ENCODE measurements at regions not wholly inside any gene's neighbourhood (a gene's known extent, or its start where the extent isn't known, plus 50 kb on each side); places are given as distances from the start of the nearest gene placed in this dataset.

DNA sequence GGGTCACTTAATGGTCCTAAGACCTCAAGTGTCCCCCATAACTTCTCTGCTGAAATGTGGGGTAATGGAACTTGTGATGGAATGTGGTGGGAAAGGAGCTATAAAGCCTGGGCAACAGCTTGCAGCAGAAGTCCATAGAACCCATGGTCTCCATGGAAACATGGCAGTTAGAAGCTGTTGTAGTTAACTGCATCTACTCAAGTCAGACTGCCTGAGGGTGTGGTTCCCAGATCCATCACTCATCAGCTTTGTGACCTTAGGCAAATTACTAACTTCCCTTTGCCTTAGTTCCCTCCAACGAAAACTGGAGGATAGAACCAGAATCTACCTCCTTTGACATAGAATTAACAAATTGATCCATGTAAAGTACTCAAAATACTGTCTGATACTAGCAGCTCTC is 113.0 kb downstream of the SPATA18 start:
- peaks cover 12% of the 10 kb centered on the region; the same call in 1 of the 2 replicates for H3K27me3 ChIP-seq (ENCODE audit: insufficient read depth, low read length)
- ATAC-seq (no peak), DNase-seq (ENCODE audit: low read depth, low spot score) (no peak)
- ChIA-PET CTCF (no interaction called here), POLR2A (no interaction called here), RAD21 (ENCODE audit: low non-redundant PET in 1 of 2, low total read pairs in 2 of 2, uncharacterized antibody in 2 of 2, unreplicated experiment in 2 of 2) (no interaction called here)
- H3K4me1 ChIP-seq (ENCODE audit: control insufficient read depth in 1 of 2, insufficient read depth in 2 of 2, low read length in 2 of 2), result no peaks in the 10 kb centered on the region
- no peaks in the 10 kb centered on the region for H3K9me3 ChIP-seq (ENCODE audit: control insufficient read depth in 1 of 2, insufficient read depth in 1 of 2, low read depth in 1 of 2, low read length in 2 of 2)
- no peaks in the 10 kb centered on the region for H3K79me2 ChIP-seq (ENCODE audit: insufficient read depth, low read length)
- BruUV-seq (replicated peaks), result no TSS peak
- intact Hi-C loops (cut with micrococcal nuclease), result no loop called here
- H3K4me2 ChIP-seq (ENCODE audit: low read length), result no peak overlapping the region
- H4K20me1 ChIP-seq (ENCODE audit: insufficient read depth), result no peaks in the 10 kb centered on the region
- TF ChIP-seq YY1 (IDR thresholded peaks at IDR 0.05; ENCODE audit: extremely low read depth, insufficient replicate concordance, low read depth, low read length) (no peak), ELF1 (IDR thresholded peaks at IDR 0.05; ENCODE audit: borderline replicate concordance, low read depth) (no peak), JUND (IDR thresholded peaks at IDR 0.05) (no peak), SRF (IDR thresholded peaks at IDR 0.05; ENCODE audit: low read depth) (no peak), ZNF274 (IDR thresholded peaks at IDR 0.05; ENCODE audit: low read depth, low read length) (no peak), RAD21 (IDR thresholded peaks at IDR 0.05; ENCODE audit: low read depth) (no peak), EGR1 (IDR thresholded peaks at IDR 0.05; ENCODE audit: low read depth) (no peak), ZFX (IDR thresholded peaks at IDR 0.05) (no peak), FOSL1 (IDR thresholded peaks at IDR 0.05; ENCODE audit: low read depth) (no peak), CBX3 (IDR thresholded peaks at IDR 0.05; ENCODE audit: low read depth) (no peak), EZH2phosphoT487 (IDR thresholded peaks at IDR 0.05; ENCODE audit: borderline replicate concordance) (no peak), POLR2AphosphoS5 (IDR thresholded peaks at IDR 0.05; ENCODE audit: low read depth, low read length) (no peak), SIN3A (IDR thresholded peaks at IDR 0.05; ENCODE audit: low read depth) (no peak), EZH2 (IDR thresholded peaks at IDR 0.05) (no peak), POLR2A (IDR thresholded peaks at IDR 0.05; ENCODE audit: borderline replicate concordance, extremely low read depth, insufficient read depth, insufficient read length) (no peak), CEBPB (IDR thresholded peaks at IDR 0.05; ENCODE audit: low read depth) (no peak)
- TF ChIP-seq, protein P1, sequence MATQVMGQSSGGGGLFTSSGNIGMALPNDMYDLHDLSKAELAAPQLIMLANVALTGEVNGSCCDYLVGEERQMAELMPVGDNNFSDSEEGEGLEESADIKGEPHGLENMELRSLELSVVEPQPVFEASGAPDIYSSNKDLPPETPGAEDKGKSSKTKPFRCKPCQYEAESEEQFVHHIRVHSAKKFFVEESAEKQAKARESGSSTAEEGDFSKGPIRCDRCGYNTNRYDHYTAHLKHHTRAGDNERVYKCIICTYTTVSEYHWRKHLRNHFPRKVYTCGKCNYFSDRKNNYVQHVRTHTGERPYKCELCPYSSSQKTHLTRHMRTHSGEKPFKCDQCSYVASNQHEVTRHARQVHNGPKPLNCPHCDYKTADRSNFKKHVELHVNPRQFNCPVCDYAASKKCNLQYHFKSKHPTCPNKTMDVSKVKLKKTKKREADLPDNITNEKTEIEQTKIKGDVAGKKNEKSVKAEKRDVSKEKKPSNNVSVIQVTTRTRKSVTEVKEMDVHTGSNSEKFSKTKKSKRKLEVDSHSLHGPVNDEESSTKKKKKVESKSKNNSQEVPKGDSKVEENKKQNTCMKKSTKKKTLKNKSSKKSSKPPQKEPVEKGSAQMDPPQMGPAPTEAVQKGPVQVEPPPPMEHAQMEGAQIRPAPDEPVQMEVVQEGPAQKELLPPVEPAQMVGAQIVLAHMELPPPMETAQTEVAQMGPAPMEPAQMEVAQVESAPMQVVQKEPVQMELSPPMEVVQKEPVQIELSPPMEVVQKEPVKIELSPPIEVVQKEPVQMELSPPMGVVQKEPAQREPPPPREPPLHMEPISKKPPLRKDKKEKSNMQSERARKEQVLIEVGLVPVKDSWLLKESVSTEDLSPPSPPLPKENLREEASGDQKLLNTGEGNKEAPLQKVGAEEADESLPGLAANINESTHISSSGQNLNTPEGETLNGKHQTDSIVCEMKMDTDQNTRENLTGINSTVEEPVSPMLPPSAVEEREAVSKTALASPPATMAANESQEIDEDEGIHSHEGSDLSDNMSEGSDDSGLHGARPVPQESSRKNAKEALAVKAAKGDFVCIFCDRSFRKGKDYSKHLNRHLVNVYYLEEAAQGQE (IDR thresholded peaks at IDR 0.05; ENCODE audit: low read depth), result no peak
- TF ChIP-seq, protein P2, sequence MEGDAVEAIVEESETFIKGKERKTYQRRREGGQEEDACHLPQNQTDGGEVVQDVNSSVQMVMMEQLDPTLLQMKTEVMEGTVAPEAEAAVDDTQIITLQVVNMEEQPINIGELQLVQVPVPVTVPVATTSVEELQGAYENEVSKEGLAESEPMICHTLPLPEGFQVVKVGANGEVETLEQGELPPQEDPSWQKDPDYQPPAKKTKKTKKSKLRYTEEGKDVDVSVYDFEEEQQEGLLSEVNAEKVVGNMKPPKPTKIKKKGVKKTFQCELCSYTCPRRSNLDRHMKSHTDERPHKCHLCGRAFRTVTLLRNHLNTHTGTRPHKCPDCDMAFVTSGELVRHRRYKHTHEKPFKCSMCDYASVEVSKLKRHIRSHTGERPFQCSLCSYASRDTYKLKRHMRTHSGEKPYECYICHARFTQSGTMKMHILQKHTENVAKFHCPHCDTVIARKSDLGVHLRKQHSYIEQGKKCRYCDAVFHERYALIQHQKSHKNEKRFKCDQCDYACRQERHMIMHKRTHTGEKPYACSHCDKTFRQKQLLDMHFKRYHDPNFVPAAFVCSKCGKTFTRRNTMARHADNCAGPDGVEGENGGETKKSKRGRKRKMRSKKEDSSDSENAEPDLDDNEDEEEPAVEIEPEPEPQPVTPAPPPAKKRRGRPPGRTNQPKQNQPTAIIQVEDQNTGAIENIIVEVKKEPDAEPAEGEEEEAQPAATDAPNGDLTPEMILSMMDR (IDR thresholded peaks at IDR 0.05 in 2 of 3, conservative IDR thresholded peaks at IDR 0.05 in 1 of 3; ENCODE audit: borderline replicate concordance in 1 of 3, insufficient read depth in 1 of 3, low read depth in 2 of 3, low read length in 2 of 3), result no peak
- TF ChIP-seq, protein P3, sequence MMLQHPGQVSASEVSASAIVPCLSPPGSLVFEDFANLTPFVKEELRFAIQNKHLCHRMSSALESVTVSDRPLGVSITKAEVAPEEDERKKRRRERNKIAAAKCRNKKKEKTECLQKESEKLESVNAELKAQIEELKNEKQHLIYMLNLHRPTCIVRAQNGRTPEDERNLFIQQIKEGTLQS (IDR thresholded peaks at IDR 0.05), result no peak
- no peak overlapping the region for H3K4me3 ChIP-seq (replicated peaks in 1 of 2; ENCODE audit: low read depth in 1 of 2, low read length in 2 of 2)
- no peak overlapping the region for H3K9ac ChIP-seq (ENCODE audit: low read length)
- H3K27ac ChIP-seq (ENCODE audit: low read depth, low read length), result no peak overlapping the region
- no peaks in the 10 kb centered on the region for H3K36me3 ChIP-seq (ENCODE audit: control insufficient read depth in 1 of 2, insufficient read depth in 2 of 2, low read length in 2 of 2)
- no peaks in the 10 kb centered on the region for H3K9me2 ChIP-seq (ENCODE audit: insufficient read depth)
- H2AFZ ChIP-seq (ENCODE audit: low read depth, low read length, poor library complexity, severe bottlenecking), result no peak overlapping the region
